ENCODE measurements at regions not wholly inside any gene's neighbourhood (a gene's known extent, or its start where the extent isn't known, plus 50 kb on each side); places are given as distances from the start of the nearest gene placed in this dataset.
"Not testable (repeated sequence)": the region's sequence is repeated elsewhere in the genome, so short reads cannot be mapped to it uniquely, and the experiment has no call there.

DNA sequence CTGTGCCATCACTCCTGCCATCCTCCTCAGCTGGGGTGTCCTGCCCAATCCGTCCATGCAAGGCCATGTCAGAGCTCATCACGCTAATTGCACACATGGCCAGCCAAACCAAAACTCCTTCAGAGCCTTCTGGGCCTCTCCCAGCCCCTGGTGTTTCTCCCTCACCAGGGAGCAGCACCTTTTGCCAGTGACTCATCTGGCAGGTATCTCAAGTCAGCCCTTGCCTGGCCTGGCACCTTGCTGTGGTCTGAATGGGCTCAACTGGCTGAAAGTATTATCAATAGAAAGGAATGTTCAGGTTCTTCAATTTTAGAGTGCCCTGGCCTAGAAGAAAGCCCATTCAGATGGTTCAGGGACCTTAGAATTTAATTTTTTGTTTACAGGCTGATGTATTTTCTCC is 235.0 kb downstream of the POTEH start:
- TF ChIP-seq, protein P1, sequence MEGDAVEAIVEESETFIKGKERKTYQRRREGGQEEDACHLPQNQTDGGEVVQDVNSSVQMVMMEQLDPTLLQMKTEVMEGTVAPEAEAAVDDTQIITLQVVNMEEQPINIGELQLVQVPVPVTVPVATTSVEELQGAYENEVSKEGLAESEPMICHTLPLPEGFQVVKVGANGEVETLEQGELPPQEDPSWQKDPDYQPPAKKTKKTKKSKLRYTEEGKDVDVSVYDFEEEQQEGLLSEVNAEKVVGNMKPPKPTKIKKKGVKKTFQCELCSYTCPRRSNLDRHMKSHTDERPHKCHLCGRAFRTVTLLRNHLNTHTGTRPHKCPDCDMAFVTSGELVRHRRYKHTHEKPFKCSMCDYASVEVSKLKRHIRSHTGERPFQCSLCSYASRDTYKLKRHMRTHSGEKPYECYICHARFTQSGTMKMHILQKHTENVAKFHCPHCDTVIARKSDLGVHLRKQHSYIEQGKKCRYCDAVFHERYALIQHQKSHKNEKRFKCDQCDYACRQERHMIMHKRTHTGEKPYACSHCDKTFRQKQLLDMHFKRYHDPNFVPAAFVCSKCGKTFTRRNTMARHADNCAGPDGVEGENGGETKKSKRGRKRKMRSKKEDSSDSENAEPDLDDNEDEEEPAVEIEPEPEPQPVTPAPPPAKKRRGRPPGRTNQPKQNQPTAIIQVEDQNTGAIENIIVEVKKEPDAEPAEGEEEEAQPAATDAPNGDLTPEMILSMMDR (IDR thresholded peaks at IDR 0.05), result not testable (repeated sequence)
- TF ChIP-seq POLR2A (IDR thresholded peaks at IDR 0.05), result not testable (repeated sequence)
